ENCODE measurements at regions not wholly inside any gene's neighbourhood (a gene's known extent, or its start where the extent isn't known, plus 50 kb on each side); places are given as distances from the start of the nearest gene placed in this dataset.

DNA sequence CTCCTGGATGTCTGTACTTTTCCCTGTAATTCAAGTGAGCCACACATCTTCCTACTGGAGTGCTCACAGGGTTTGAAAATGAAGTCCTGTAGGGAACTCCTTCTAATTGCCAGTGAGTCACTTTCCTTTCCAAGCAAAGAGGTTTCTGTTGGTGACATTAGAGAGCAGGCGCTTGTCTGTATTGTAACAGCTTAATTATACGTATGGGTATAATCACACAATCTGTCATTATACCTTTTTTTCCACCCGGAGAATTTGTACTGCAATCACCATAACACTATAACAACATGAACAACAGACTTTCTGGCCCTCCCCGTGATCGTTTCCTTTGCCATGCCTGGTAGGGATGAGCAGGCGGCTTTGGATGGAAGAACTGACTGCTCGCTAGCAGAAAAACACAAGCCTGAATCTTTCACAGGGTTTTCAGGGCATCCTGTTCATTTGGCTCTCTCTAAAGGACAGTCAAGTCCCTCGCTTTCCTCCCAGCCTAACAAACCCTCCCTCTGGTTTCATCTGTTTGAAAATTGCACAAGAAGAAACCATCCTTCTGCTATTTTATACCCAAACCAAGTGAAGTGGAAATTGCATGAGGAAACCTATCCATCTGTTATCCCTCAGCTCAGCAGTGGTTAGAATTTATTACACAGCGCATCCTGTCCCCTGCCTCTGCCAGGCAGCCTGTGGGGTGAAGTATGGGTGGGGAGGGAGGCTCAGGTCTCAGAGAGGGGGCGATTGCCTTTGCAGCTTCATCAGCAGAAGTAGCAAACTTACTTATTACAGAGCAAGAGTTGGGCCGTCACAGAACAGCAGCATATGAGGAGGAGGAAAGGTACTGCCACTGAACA is 307.0 kb upstream of the TLE4 start:
- DNase-seq (ENCODE audit: low spot score) = no peak

DNA sequence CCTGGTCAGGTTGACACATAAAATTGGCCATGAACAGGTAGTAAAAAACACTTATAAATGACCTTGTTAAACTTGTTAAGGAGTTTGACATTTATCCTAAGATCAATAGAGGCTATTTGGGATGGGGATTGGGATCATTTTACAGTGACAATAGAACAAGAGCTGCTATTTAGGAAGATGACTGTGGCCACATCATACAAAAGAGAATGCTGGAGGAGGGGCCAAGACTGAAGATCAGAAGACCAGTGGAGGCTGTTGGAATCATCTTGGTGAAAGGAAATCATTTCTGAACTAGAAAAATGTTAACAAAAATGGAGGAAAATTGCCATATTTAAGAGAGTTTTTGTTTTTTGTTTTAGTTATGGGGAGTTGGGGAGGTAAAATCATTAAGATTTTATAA is 304.8 kb upstream of the TLE4 start:
- no peak for DNase-seq (ENCODE audit: low spot score)

DNA sequence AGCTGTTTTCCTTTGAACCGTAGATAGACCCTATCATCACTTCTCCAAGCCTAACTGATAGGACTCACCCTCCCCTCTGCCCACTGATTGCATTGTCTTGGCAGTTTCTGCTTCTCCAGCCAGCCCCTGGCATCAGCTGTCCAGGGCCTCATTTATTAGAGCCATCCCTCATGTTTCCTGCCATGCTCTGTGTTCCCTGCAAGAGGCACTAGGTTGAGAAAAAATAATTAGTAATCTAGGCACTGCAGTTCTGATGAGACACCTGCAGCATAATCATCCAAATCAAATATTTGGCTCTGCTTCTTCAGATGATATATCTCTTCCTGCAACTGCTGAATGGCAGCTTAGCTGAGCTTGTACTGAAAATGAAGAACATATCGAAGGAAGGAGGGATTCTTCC is 303.0 kb upstream of the TLE4 start:
- no peak for DNase-seq (ENCODE audit: low spot score)

DNA sequence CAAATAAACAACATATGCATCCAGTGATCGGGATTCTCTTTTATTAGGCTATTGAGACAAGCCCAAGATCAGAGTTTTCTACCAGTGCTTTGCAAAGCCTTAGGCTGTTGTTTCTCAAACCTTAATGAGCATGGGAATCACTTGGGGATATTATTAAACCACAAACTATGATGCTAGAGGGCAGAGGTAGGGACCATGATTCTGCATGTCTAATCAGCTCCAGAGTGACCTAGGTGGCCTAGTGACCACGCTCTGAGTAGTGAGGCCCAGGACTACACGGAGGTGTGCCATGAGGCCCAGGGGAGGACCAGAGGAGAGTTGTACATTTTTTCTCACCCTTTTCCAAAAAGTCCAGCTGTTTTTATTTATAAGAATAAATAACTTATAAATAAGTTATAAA is 298.5 kb upstream of the TLE4 start:
- DNase-seq (ENCODE audit: low spot score) = no peak

DNA sequence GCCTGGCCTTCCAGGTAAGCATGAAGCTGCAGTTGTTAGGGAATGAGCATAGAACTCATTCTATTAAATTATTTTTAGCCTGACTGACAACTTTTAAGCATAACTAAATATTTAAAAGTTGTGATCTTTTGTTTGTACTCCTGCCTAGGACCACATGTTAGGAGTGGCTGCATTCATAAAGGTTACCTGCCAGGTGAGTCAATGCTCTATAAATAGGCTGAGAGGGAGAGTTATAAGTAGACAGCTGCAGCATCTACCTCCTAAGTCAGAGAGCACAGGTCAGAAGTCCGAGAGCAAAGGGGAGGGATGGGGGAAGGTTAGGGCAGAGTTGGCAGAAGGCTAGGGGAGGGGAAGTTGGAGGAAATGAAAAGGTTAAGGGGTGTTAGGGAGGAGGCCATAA is 292.4 kb upstream of the TLE4 start:
- DNase-seq (ENCODE audit: low spot score) = no peak

DNA sequence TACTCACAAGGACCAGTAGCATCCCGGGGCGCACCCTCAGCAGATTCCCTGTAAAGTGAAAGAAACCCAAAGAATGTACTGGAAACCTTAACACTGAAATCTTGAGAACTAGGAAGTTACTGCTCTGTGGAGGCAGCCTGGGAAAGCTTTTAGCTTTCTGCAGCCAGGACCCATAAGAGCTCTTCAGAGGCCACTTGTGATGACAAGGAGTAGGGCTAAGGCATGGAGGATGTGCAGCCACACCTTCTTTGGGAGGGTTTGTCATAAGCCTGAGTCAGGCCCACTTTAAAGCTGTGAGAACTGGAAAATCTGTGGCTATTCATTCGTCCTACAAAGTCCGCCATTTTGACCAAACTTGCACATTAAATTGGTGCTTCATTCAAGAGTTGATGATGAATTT is 291.1 kb upstream of the TLE4 start:
- DNase-seq (ENCODE audit: low spot score) = no peak

DNA sequence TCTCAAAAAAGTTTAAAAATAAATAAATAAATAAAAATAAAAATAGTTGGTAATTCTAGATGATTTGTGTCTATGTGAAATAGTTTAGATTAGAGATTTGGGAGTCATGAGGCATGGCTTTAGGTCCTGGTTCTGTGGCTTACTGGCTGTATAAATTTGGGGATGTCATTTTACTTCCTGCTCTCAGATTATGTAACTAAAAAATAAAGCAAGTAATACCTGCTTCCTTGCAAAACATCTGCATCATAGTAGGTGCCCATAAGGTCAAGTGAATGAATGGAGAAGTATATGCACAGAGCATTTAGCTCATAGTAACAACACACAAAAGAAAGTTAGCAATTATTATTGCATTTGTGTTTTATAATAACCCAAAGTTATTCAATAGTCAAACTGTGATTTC is 287.7 kb upstream of the TLE4 start:
- DNase-seq (ENCODE audit: low spot score) = no peak

DNA sequence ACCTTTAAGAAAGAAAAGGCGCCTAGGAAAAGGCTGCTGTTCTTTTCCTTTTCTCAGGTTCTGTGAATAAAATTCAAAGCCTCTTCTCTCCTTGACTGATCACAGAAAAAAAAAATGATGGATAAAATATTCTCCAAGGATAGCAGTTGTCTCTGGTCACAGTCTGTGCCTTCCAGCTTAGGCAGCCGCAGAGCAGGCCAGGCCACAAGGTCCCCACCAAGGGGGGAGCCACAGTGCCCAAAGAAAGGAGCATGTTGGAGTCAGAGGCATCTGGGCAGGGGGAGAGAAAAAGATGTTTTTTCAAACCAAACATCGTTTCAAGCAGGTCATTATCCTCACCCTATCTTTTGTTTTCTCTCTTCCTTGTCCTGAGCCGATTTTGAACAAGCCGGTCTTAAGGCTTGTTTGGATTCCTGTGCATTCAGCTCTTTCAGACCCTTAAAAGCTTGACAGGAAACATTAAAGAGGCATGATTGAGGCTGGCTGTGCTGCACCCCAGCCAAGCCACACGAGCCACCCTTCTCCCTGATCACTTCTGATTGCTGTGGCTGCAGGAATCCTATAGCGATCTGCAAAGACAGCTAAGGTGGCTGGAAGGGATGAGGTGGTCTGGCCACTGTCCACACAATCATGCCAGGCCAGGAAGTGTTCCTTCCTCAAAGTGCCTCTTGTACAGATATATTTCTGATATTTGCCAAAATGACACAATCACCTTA is 284.6 kb upstream of the TLE4 start:
- DNase-seq (ENCODE audit: low spot score) = no peak

DNA sequence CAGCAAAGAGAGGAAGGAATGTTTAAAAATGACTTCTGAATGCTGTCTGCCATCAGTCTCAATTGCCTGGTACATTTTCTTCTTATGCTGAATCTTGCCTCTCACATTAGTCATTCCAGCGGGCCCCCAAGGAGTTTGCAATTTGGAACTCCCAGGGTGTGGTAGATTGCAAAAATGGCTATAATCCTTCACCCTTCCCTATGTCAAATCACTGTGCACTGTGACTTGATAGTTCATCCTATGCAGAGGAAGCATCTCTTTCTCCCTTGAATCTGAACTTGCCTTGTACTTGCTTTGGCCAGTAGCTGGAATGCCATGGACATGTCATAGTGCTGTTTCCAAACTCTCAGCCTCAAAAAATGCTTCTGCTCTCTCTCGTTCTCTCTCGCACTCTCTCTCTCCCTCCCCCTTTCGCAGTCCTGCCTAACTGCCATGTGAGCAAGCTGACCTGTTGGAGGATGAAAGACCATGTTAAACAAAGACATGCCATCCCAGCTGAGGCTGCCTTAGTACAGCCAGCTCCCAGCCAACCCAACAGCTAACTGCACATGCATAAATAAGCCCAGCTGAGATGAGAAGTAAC is 284.0 kb upstream of the TLE4 start:
- DNase-seq (ENCODE audit: low spot score) = no peak

DNA sequence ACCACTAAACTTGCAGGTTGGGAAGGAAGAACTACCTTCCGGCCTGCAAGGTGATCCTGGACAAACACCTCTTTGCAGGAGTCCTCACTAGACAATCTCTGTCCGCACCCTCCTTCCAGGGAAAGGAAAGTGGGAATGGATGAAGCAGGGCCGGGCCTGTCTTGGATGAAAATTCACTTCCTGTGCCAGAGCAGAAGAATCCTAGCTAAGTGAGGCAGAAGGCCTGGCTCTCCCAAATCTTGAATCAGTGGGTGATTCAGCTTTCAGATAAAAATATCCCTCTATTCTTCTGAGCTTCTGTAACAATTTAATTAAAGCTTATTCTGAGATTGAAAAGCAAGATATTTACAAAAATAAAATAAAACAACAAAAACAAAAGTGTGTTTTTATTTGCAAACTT is 281.9 kb upstream of the TLE4 start:
- DNase-seq (ENCODE audit: low spot score) = no peak

DNA sequence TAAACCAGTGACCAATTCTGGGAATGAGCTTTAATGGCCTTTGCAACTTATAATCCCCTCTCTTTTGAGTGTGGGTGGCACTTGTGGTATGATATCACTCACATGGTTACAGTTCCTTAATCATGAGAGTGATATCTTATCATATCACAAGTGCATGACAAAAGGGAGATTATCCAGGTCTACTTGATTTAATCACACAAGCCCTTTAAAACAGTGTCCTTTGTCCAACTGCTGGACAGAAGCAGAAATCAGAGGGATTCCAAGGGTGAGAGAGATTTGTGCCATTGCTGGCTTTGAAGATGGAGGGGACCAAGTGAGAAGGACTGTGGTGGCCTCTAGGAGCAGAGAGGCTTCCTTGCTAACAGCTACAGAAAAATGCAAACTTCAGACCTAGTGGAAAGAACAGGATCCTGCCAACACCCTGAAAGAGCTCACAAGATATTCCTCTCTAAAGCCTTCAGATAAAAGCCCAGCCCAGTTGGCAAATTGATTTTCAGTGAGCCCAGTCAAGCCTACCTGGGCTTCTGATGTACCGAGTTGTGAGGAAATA is 279.0 kb upstream of the TLE4 start:
- DNase-seq (ENCODE audit: low spot score) = no peak

DNA sequence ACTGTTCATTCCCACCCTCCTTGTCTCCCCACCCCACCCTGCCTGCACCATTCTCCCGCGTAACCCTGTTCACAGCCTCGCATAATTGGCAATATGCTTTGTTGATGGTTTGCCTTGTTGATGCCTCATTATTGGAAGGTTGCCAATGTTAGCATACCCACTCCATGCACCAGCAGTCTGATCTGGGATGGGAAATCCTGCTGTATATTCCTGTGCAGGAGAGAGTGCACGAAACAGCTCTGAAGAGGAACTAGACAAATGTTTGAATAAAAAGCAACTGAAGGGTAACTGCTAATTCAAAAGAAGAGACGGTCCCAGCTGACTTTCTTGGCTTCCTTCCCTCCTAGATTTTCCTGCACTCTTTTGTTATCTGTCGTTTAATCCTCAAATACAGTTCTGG is 271.7 kb upstream of the TLE4 start:
- DNase-seq (ENCODE audit: low spot score) = no peak

DNA sequence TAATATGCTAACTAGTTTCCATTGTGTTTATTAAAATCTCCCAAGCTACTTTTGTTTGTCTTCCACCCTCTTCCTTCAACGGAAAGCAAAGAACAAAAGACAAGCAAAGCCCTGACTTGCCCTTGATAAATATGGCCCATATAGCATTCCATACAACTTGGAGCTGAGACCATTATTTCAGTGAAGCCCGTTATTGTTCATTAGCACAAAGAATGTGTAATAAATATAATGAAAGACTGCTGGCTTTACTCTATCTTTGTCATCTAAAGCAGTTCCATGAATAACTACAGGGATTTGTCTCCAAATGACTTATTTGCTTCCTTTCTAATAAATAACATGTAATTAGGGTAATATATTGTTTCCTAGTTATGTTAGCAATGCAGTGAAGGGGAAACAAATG is 270.7 kb upstream of the TLE4 start:
- DNase-seq (ENCODE audit: low spot score) = no peak

DNA sequence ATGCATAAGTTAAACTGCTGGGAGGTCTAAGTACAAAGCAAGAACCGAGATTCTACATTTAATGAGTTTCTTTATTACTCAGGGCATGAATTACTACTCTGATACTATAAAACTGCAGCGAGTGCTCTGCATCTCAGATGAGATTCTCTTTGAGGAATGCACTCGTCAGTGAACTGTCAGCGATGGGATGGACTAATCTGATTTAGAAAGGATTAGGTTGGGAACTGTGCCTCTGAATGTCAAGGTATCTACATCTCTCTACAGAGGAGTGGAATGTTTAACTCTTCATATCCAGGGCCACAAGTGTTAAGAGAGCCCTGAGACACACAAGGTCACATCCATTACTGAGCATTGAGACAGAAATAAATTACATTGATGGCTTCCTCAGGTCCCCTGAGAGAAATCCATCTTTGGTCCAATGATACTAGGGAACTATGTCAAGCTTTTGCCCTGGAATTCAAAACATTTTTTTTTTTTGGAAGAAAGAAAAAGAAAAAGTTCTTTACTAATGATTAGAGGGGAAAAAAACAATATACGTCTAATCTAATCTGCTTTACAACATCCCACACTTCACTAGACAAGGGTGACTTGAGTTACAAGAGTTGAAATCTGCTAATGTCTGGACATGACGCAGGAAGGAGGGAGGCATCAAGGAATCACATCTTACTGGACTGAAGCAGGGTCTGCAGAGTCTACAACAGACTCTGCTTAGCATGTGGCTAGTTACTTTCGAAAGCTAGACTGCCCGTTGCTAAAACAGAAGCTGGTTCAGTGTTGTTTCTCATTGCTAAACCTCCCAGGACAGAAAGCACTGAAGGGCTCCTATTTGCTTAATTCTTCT is 270.0 kb upstream of the TLE4 start:
- DNase-seq (ENCODE audit: low spot score) = no peak

DNA sequence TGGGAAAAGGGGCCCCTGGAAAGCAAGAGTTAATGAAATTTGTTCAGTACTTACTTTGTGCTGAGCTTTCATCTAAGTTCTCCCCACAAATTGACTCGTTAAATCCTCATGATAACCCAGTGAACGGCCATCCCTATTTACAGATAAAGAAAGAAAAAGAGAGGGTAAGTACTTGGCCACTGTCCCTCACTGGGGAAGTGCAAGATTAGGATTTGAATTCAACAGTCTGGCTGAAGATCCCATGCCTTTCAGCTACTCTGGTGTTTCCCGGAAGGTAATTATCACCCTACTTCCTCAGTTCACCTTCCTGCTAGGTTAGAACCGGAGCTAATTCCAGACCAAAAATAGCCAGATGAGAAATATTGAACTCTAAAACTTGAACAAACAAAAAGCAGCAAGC is 269.2 kb upstream of the TLE4 start:
- no peak for DNase-seq (ENCODE audit: low spot score)

DNA sequence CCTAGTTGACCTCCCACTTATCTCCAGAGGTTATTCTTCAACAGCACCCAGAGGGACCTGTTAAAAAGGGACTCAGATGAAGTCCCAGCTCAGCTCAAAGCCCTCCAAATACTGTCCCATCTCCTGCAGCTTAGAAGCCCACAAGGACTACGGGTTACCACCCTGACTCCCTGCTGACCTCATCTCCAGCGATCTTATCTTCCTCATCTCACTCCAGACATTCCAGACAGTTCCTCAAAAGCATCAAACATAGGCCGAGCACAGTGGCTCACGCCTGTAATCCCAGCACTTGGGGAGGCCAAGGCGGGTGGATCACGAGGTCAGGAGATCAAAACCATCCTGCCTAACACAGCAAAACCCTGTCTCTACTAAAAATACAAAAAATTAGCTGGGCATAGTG is 263.8 kb upstream of the TLE4 start:
- no peak for DNase-seq (ENCODE audit: low spot score)

DNA sequence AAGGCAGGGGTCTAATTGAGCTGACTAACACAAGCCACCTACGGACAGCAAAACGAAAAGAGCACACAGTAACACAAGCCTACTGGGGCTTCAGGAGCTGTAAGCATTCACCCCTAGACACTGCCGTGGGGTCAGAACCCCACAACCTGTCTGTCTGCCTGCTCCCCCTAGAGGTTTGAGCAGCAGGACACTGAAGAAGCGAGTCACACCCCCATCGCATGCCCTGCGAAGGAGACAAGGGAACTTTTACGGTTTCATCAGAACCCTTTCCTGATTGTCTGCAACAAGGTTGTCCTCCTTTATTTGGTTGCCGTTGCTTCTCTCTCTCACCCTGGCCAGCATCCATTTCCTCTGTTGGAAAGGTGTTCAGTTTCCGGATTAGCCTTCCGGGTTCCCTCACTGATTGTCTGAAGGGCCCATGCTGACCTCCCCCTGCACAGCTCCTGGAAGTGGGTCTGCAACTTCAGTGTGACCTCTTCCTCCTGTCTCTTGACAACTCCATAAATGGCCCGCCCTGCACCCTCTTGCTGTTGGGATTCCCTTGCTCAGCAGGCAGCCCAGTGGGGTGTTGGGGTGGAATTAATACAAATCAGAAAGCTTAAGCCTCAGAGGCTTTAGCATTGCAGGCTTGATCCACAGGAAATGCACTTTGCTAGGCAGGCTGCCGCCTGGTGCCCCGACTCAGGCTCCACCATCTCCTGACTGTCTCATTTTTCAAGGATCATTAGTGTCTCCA is 258.9 kb upstream of the TLE4 start:
- DNase-seq (ENCODE audit: low spot score) = no peak

DNA sequence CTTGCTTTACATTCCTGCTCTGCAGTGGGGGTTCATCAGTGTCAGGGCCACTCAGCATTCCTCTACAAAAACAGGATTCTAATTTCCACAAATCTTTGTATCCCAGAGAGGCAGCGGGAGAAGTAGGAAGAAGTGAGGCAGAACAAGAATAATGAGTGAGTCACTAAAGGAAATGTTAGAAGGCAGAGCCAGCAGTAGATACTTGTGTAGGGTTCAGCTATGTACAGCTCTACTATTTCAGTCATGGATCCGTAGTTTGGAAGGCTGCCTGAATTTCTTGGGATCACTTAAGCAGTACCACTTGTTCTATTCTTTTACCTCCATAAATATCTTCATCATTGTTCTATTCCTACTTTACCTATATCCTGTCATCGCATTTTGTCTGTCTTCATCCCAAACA is 246.3 kb upstream of the TLE4 start:
- DNase-seq (ENCODE audit: low spot score) = no peak

DNA sequence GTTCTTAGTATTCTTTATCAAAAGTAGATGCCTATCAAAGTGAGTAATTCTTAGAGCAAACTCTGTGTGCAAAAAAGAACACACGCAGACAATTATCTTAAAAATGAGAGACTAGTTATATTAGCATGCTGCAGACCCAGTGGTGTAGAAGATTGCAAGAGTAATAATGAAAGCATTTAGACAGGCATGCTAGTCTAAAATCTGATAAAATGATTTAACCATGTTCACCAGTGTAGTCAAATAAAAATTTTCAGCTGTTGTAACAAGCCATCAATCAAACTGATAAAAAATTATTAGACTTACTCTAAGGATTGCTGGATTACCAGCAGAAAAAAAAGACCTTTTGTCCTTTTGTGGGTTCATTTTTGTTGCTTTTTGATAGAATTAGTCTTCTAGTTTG is 241.9 kb upstream of the TLE4 start:
- DNase-seq (ENCODE audit: low spot score) = no peak

DNA sequence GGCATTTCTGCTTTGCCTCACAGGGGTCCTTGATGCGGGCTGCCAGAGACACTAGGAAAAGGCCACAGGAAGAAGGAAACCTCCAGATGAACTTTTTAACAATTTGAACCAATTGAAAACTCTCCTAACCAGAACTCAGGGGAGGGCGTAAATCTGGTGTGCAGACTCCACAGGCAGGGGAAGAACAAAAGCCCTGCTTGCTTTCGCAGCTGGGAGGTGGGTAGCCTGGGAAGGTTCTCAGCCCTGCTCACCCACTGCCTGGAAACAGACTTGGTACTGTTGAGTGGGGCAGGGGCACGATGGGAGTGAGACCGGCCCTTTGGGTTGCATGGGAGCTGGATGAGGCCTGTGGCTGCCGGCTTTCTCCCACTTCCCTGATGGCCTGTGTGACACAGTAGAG is 237.8 kb upstream of the TLE4 start:
- no peak for DNase-seq (ENCODE audit: low spot score)

DNA sequence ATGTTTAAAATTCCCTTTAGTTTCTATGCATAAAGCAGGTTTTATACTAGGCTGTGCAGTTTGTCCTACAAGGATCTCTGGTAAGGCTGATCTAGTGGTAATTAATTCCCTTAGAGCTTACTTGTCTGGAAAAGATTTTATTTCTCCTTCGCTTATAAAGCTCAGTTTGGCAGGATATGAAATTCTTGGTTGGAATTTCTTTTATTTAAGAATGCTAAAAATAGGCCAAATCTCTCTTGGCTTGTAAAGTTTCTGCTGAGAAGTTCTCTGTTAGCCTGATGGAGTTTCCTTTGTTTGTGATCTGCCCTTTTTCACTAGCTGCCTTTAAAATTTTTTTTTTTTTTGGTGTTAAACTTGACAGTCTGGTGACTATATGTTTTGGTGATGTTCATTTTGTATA is 237.1 kb upstream of the TLE4 start:
- DNase-seq (ENCODE audit: low spot score) = no peak

DNA sequence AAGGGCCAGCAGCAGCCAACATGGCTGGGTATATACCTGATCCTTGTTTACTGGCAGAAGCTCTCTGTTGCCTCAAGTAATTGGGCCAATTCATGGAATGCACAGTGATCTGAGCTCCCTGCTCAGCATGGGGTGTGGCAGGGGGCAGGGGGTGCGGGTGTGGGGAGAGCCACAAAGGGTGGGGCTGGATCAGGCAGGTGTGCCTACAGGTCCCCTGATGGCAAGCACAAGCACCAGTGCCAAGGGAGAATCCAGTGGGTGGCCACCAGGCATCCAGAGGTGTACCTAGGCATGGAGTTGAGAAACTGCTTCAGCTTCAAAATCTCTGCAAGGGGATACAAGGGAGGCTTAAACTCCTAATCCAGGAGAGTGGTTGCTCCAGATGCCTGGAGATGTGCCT is 235.8 kb upstream of the TLE4 start:
- DNase-seq (ENCODE audit: low spot score) = no peak
